GM12878 (cell line): ENCODE measurements at regions not wholly inside any gene's neighbourhood (a gene's known extent, or its start where the extent isn't known, plus 50 kb on each side); places are given as distances from the start of the nearest gene placed in this dataset.

Source experiments
- ATAC-seq: fragments of 200-7000 bp; cut with Tn5 transposase; 3 replicates; pipeline ENCODE4 v1.9.1; 2020; ENCODE audit warnings: mild to moderate bottlenecking, moderate library complexity
- BruUV-seq: library from RNA; stranded (reverse); fragments of 400-500 nt; replicated peaks from 2 replicates; lab custom pipeline; 2021; lab: Mats Ljungman, UMichigan
- CTCF ChIA-PET: fragments of 300-600 bp; sonication (Branson Sonifier 250); formaldehyde crosslinking; extraction: SDS; loops from one replicate; lab custom pipeline; 2021; ENCODE audit warnings: inconsistent platforms; lab: Yijun Ruan, JAX
- POLR2A ChIA-PET: fragments of 350-600 bp; formaldehyde crosslinking; extraction: SDS; loops from one replicate; lab custom pipeline; 2021; ENCODE audit warnings: inconsistent platforms; lab: Charles Lee
- RAD21 ChIA-PET: fragments of 300-600 bp; sonication (Branson Sonifier 250); formaldehyde crosslinking; loops from one replicate; lab custom pipeline; 2023; ENCODE audit warnings: antibody characterized with exemption; ENCODE audit not compliant: unreplicated experiment; lab: Charles Lee
- SMC1A ChIA-PET: fragments of 300-600 bp; sonication (Branson Sonifier 250); formaldehyde crosslinking; loops from one replicate; lab custom pipeline; 2023; ENCODE audit not compliant: unreplicated experiment, uncharacterized antibody; lab: Charles Lee
- DNase-seq: peaks from one replicate; pipeline ENCODE4 v3.0.0-alpha.2; 2011; ENCODE audit warnings: low read depth, low spot score
- FAIRE-seq: peaks from 3 replicates; lab custom pipeline; 2011; peaks lifted over from hg19 to GRCh38; lab: Jason Lieb, UNC
- H2AFZ ChIP-seq: 2 replicates; pipeline ENCODE4 v1.6.0; 2011; ENCODE audit warnings: low read depth, low read length, control low read depth; ENCODE audit not compliant: control insufficient read depth
- H3K27ac ChIP-seq: 2 replicates; pipeline ENCODE4 v1.5.1; 2011; ENCODE audit warnings: control low read depth; ENCODE audit not compliant: control insufficient read depth, insufficient read depth
- H3K27me3 ChIP-seq, 2 experiments: replicated peaks in 1 of 2; 2 replicates each; pipeline versions ENCODE4 v1.6.0 to v1.6.1; 2011; ENCODE audit warnings: low read length in 1 of 2; ENCODE audit not compliant: control insufficient read depth in 2 of 2, insufficient read depth in 2 of 2
- H3K36me3 ChIP-seq, 2 experiments: 2 replicates each; pipeline ENCODE4 v1.5.1; 2011; ENCODE audit warnings: low read length in 1 of 2; ENCODE audit not compliant: control insufficient read depth in 2 of 2, insufficient read depth in 2 of 2
- H3K4me1 ChIP-seq: 2 replicates; pipeline ENCODE4 v1.6.1; 2011; ENCODE audit warnings: mild to moderate bottlenecking, low read length, moderate library complexity, mixed read lengths; ENCODE audit not compliant: control insufficient read depth, insufficient read depth
- H3K4me2 ChIP-seq: 2 replicates; pipeline ENCODE4 v1.6.0; 2011; ENCODE audit warnings: control low read depth; ENCODE audit not compliant: control insufficient read depth, insufficient read depth
- H3K4me3 ChIP-seq: fragments of 200-600 bp; sonication (generic); 2 replicates; pipeline ENCODE4 v1.5.1; 2016
- H3K79me2 ChIP-seq: 2 replicates; pipeline ENCODE4 v1.6.0; 2011; ENCODE audit warnings: low read length; ENCODE audit not compliant: control insufficient read depth, insufficient read depth
- H3K9ac ChIP-seq: 2 replicates; pipeline ENCODE4 v1.8.0; 2011; ENCODE audit warnings: low read length, control low read depth, mixed read lengths; ENCODE audit not compliant: control insufficient read depth, insufficient read depth
- H3K9me3 ChIP-seq: replicated peaks from 3 replicates; pipeline ENCODE4 v1.5.1; 2011; ENCODE audit warnings: mild to moderate bottlenecking, low read length; ENCODE audit not compliant: control insufficient read depth, insufficient read depth
- H4K20me1 ChIP-seq: 2 replicates; pipeline ENCODE4 v1.6.0; 2011; ENCODE audit not compliant: control insufficient read depth, insufficient read depth
- CUX1 ChIP-seq: IDR thresholded peaks from 2 replicates; pipeline ENCODE4 v1.6.1; 2012; ENCODE audit warnings: improper control_type of control experiment, low read depth, low read length; ENCODE audit not compliant: insufficient replicate concordance
- EED ChIP-seq: sonication (generic); IDR thresholded peaks from 2 replicates; pipeline ENCODE4 v1.6.1; 2016; ENCODE audit warnings: antibody characterized with exemption, low read depth
- NBN ChIP-seq: fragments of 450-650 bp; IDR thresholded peaks from 2 replicates; pipeline ENCODE4 v1.6.1; 2016
- NR2F1 ChIP-seq: fragments of 450-650 bp; conservative IDR thresholded peaks from 2 replicates; pipeline ENCODE4 v1.6.1; 2017; ENCODE audit warnings: mild to moderate bottlenecking
- POU2F2 ChIP-seq: IDR thresholded peaks from 3 replicates; pipeline ENCODE4 v1.6.1; 2011; ENCODE audit warnings: low read depth, mild to moderate bottlenecking, low read length, borderline replicate concordance
- STAT1 ChIP-seq: fragments of 450-650 bp; conservative IDR thresholded peaks from 2 replicates; pipeline ENCODE4 v1.6.1; 2014; ENCODE audit warnings: antibody characterized with exemption, mild to moderate bottlenecking
- SUZ12 ChIP-seq: fragments of 200-600 bp; sonication (generic); IDR thresholded peaks from one replicate; pipeline ENCODE4 v1.6.1; 2018; ENCODE audit warnings: antibody characterized with exemption, mild to moderate bottlenecking; ENCODE audit not compliant: unreplicated experiment
- ZNF592 ChIP-seq: fragments of 450-650 bp; IDR thresholded peaks from 2 replicates; pipeline ENCODE4 v1.6.1; 2017; ENCODE audit warnings: mild to moderate bottlenecking, moderate library complexity
- ZNF622 ChIP-seq: fragments of 450-650 bp; IDR thresholded peaks from 2 replicates; pipeline ENCODE4 v1.6.1; 2017; ENCODE audit warnings: mild to moderate bottlenecking, inconsistent platforms
- WGBS: methylation state at CpG from one replicate; pipeline ENCODE4 v1.1.6; 2016; ENCODE audit warnings: low lambda C conversion rate; ENCODE audit not compliant: insufficient replicate concordance, insufficient coverage; ENCODE audit errors: missing lambda C conversion rate; 5-methylcytosine and 5-hydroxymethylcytosine counted together
- in situ Hi-C: fragments of 300-500 bp; cut with MboI; formaldehyde crosslinking; loops from 9 replicates; pipeline ENCODE4 v1.14.3; 2018; ENCODE audit warnings: mixed read lengths
- intact Hi-C: fragments of 100-400 bp; cut with micrococcal nuclease; formaldehyde crosslinking; loops from one replicate; pipeline ENCODE4 v1.14.2; 2022; ENCODE audit not compliant: unreplicated experiment
- TF ChIP-seq, protein P1 (sequence below): IDR thresholded peaks from 2 replicates; pipeline ENCODE4 v1.6.1; 2012; ENCODE audit warnings: low read depth, low read length, improper control_type of control experiment

DNA sequence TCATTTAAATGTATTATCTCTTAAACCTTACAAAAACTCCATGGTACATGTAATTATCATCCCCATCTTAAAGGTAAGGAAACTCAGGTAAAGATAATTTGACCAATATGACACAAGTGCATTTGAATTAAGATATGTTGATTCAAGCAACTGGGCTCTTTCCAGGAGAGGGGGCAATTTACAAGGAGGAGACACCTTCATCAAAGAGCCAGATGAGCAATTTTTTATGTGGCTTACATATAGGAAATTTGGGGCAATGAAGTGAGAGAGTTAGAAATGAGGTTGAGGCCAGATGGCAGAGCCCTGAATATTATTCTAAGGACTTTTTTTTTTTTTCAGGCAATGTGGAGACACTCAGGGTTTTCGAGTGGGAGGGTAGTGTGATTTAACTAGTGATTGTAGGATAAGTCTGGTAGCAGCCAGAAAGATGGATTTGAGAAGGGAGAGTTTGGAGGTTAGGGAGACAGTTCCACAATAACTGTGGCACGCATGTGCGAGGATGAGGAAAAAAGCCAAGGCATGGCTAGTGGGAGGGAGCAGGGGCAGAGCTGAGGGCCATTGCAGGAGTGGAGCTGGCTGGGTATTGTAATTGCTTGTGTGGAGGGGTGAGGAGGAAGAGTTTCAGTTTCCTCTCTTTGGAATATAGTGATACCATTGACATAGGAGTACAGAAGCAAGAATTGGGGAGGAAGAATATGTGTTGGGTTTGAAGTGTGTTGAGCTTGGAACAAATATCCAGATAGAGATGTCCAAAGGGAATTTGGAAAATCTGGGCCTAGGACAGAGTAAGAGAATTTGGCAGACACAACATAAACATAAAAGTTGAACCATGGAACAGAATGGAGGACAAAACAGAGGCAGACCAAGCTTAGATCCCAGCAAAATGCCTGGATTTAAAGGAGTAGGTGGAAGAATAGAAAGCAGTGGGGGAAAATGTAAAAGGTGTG, 72.0 kb downstream of the ACTBL2 start:
- Histone ChIP-seq H4K20me1 (no peaks in the 10 kb centered on the region), H3K4me3 (no peak overlapping the region), H2AFZ (no peak overlapping the region), H3K4me1 (no peaks in the 10 kb centered on the region), H3K27me3 (no peaks in the 10 kb centered on the region), H3K4me2 (no peak overlapping the region), H3K79me2 (no peaks in the 10 kb centered on the region), H3K9ac (no peak overlapping the region), H3K36me3 (no peaks in the 10 kb centered on the region), H3K27ac (no peak overlapping the region), H3K9me3 (no peaks in the 10 kb centered on the region)
- ATAC-seq (no peak), FAIRE-seq (no peak), DNase-seq (no peak)
- CTCF ChIA-PET: interaction anchor here (2.5 kb wide), 1 partner anchor 112 kb away, joined by 6 read pairs; no protein-coding TSS in a partner anchor
- in situ Hi-C loops: no loop called here
- POLR2A ChIA-PET: no interaction called here
- no TSS peak for BruUV-seq
- RAD21 ChIA-PET: no interaction called here
- 53% methylated on average over 3 of the region's 3 CpGs for WGBS
- SMC1A ChIA-PET: interaction anchor here (0.8 to 1.4 kb wide), 3 partner anchors 13 to 31 kb away, joined by 3 to 5 read pairs (median 5); no protein-coding TSS in a partner anchor
- TF ChIP-seq ZNF622: no peak
- no peak for TF ChIP-seq NR2F1
- no peak for TF ChIP-seq POU2F2
- no peak for TF ChIP-seq STAT1
- no peak for TF ChIP-seq SUZ12
- no peak for TF ChIP-seq CUX1
- no peak for TF ChIP-seq ZNF592
- TF ChIP-seq, protein P1, sequence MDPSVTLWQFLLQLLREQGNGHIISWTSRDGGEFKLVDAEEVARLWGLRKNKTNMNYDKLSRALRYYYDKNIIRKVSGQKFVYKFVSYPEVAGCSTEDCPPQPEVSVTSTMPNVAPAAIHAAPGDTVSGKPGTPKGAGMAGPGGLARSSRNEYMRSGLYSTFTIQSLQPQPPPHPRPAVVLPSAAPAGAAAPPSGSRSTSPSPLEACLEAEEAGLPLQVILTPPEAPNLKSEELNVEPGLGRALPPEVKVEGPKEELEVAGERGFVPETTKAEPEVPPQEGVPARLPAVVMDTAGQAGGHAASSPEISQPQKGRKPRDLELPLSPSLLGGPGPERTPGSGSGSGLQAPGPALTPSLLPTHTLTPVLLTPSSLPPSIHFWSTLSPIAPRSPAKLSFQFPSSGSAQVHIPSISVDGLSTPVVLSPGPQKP: no peak
- no peak for TF ChIP-seq NBN
- no peak for TF ChIP-seq EED
- intact Hi-C loops: no loop called here
